GM12872 (cell line): ENCODE measurements at regions not wholly inside any gene's neighbourhood (a gene's known extent, or its start where the extent isn't known, plus 50 kb on each side); places are given as distances from the start of the nearest gene placed in this dataset.

Experiments
- TF ChIP-seq, protein P1 (sequence below): IDR thresholded peaks from 3 replicates; pipeline ENCODE4 v1.5.1; 2011; ENCODE audit warnings: low read depth, mild to moderate bottlenecking, low read length, moderate library complexity; ENCODE audit not compliant: insufficient read depth

DNA sequence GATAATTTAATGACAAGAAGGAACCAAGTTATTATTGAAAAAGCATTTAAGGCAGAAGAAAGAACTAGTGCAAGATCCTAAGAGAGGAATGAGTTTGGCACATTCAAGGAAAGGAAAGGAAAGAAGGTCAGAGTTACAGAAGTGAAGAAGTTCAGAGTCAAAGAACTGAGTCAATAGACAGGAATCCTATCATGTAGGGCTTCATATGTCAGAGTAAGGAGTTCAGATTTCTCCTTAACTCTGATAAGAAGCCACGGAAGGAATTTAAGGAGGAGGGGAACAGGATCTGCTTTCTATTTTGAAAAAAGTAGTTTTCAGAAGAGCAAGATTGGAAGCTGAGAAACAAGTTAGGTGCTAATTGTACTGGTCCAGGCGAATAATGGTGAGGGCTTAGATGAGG lies 223.1 kb upstream of the FOXN3 start:
- TF ChIP-seq, protein P1, sequence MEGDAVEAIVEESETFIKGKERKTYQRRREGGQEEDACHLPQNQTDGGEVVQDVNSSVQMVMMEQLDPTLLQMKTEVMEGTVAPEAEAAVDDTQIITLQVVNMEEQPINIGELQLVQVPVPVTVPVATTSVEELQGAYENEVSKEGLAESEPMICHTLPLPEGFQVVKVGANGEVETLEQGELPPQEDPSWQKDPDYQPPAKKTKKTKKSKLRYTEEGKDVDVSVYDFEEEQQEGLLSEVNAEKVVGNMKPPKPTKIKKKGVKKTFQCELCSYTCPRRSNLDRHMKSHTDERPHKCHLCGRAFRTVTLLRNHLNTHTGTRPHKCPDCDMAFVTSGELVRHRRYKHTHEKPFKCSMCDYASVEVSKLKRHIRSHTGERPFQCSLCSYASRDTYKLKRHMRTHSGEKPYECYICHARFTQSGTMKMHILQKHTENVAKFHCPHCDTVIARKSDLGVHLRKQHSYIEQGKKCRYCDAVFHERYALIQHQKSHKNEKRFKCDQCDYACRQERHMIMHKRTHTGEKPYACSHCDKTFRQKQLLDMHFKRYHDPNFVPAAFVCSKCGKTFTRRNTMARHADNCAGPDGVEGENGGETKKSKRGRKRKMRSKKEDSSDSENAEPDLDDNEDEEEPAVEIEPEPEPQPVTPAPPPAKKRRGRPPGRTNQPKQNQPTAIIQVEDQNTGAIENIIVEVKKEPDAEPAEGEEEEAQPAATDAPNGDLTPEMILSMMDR = no peak

DNA sequence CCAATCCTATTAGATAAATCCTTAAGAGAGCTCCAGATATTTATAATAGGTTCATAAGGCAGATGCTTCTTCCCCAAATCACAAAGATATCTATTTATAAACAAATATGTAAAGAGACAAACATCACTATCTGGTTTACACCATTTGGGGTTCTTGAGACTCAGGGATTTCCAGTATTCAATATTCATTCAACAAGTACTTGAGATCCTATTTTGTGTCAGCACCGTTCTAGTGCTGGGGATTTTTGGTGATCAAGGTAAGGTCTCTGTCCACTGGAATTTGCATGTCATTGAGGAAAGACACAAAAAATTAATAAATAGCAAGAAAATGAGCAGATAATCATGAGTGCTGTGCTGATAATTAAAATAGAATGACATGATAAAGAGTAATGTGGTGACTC lies 222.7 kb upstream of the FOXN3 start:
- TF ChIP-seq, protein P1 = no peak

GRCh38 chr14:89638891-89639290 lies 221.9 kb upstream of the FOXN3 start:
- TF ChIP-seq, protein P1 = no peak

DNA sequence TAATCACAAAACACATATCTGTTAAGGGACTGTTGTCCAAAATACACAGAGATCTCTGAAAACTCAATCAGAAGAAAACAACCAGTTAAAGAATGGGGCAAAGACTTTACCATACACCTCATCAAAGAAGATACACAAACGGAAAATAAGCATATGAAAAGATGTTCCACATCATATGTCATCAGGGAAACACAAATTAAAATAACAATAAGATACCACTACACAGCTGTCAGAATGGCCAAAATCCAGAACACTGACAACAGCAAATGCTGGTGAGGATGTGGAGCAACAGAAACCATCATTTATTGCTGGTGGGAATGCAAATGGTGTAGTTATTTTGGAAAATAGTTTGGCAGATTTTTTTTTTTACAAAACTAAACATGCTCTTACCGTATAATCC lies 220.5 kb upstream of the FOXN3 start:
- TF ChIP-seq, protein P1 = no peak

- TF ChIP-seq, protein P1 = no peak
Measured at GRCh38 chr14:89635615-89636014, 218.6 kb upstream of the FOXN3 start.

DNA sequence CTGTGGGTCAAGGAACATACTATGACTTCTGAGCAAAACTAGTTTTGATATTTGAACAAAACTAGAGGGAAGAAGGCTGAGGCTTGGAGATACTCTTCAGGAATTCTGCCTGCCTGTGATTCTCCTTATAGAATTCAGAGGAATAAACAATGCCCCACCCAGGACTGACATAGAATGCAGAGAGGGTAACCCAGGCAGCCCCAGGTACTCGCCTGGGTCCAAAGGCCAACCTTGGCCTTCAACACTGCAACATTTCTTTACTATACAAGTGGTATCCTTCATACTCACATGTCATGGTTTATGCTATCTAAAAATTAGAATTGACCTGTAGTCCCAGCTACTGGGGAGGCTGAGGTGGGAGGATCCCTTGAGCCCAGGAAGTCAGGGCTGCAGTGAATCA lies 217.0 kb upstream of the FOXN3 start:
- TF ChIP-seq, protein P1 = no peak

DNA sequence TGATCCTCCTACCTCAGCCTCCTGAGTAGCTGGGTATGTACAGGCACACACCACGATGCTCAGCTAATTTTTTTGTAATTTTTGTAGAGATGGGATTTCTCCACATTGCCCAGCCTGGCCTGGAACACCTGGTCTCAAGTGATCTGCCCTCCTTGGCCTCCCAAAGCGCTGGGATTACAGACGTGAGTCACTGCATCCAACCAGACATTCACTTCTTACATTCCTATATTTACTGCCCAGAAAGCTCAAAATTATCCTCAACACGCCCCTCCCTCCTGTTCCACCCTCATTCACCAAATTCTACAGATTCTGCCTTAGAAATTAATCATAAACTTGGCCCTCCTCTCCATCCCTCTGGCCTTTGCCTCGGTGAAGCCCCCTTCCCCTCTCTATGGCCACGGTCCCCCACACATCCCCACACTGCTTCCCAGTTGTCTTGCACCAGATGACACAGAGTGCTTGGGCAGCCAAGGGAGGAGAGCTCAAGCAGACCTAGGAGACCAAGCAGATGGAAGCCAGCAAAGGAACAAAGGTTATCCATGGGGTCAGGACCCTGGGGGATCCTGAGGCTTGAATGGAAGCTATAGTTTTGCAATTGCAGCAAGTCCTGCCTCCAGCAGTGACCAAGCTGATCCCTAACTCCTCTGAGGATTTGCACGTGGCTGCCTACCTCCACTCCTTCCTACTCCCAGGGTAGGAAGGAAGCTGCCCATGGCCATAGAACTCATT lies 213.2 kb upstream of the FOXN3 start:
- TF ChIP-seq, protein P1 = no peak
